GM12875 (cell line): ENCODE measurements at regions not wholly inside any gene's neighbourhood (a gene's known extent, or its start where the extent isn't known, plus 50 kb on each side); places are given as distances from the start of the nearest gene placed in this dataset.

Experiments
- H3K4me3 ChIP-seq: one replicate; pipeline ENCODE4 v1.5.1; 2011; ENCODE audit warnings: low read depth, low read length, control low read depth
- TF ChIP-seq, protein P1 (sequence below): IDR thresholded peaks from 2 replicates; pipeline ENCODE4 v1.5.1; 2011; ENCODE audit warnings: low read depth, mild to moderate bottlenecking, control low read depth, inconsistent platforms, low read length, moderate library complexity, borderline replicate concordance; ENCODE audit not compliant: insufficient read depth

DNA sequence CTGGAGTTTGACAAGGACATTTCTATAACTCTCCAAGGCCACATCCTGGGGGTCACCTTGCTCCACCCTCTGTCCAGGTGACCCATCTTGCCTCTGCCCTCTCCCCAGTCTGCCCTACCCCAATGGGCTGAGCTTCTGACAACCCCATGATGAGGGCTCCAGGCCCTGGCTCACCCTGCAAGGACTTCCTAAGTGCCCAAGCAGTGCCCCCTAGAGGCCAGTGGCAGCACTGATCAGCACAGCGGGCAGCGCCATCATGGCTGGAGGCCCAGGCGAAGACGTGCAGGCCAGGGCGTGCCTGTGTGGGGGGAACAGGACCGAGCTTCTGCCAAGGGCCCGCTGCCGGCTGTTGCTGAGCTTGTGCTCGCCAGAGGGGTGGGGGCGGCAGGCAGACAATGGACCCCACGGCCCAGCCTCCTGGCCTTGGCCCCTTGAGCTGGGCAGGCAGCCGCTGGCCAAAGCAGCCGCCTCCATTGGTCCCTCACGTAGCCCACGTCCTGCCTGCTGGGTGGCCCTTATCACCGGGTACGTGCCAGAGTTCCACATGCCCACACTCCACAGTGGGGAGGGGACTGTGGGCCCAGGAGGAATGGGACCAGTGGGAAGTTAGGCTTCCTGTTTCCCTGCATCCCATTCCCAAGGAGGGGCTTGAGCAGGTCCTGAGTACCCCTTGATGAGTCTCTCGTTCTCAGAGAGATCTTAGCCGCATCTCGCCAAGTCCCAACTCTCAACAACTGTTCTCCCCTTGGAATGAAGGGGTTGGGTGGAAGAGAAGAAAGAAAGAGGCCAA, 64.3 kb downstream of the MRPL14 start:
- TF ChIP-seq, protein P1, sequence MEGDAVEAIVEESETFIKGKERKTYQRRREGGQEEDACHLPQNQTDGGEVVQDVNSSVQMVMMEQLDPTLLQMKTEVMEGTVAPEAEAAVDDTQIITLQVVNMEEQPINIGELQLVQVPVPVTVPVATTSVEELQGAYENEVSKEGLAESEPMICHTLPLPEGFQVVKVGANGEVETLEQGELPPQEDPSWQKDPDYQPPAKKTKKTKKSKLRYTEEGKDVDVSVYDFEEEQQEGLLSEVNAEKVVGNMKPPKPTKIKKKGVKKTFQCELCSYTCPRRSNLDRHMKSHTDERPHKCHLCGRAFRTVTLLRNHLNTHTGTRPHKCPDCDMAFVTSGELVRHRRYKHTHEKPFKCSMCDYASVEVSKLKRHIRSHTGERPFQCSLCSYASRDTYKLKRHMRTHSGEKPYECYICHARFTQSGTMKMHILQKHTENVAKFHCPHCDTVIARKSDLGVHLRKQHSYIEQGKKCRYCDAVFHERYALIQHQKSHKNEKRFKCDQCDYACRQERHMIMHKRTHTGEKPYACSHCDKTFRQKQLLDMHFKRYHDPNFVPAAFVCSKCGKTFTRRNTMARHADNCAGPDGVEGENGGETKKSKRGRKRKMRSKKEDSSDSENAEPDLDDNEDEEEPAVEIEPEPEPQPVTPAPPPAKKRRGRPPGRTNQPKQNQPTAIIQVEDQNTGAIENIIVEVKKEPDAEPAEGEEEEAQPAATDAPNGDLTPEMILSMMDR, result peak; percentile 69
- no peak overlapping the region for H3K4me3 ChIP-seq

DNA sequence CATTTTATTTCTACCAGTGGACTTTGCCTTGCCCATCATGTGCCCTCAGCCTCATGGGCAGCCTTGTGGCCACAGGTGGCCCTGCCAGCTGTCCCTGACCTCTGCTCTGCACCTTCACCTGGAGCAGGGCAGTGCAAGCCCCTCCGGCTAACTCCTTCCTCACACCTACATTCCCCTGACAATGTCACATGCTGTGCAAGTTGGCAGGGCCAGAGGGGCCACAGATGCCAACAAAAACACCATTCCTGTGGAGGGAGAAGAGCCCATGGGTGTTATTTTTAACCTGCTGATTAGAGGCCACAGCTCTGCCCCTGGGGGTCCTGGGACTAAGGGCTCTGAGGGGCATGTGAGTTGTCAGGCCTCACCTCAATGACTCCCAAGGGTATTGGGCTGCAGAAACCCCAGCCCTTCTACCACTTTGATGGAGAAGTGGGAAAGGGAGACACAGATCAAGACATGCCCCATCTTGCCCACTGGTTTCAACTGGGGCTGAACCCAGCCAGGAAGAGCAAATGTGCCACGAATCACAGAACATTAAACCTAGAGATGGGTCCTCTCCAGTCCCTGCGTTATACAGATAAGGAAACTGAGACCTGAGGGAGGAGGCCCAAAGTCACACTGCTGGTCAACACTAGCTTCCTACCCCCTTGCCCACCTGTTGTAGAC, 65.0 kb downstream of the MRPL14 start:
- no peak overlapping the region for H3K4me3 ChIP-seq
- TF ChIP-seq, protein P1, result no peak

DNA sequence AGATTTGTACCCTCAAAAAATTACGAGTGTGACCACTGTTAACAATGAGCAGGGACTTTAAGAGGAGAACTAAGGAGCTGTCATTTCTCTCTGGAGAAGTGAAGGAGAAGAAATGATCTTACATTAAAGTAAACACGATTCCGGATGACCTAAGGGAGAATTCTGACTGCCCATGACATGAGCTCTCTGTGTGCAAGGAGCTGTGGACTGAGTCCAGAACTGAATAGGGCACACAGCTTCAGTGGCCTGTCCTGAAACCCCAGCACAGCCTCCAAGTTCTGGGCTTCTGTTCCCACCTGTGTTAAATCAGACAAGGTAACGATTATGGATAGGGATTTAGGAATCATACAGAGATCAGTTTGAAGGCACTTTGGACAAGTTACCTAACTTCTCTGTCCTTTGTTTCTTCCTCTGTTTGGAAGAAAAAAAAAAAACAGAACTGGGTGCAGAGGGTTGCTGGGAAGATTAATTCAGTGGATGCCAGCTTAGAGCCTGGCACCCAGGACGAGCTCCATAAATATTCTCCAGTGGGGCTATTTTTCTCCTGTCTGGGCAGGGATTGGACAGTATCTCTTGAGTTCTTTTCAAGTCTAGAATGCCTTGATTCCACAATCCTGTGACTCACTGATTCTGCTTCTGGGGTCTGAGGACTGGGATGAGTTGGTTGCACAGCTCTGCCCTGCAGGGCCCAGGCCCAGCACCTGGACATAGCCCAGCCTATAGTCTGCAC, 65.7 kb downstream of the MRPL14 start:
- TF ChIP-seq, protein P1, result no peak
- H3K4me3 ChIP-seq, result no peak overlapping the region

DNA sequence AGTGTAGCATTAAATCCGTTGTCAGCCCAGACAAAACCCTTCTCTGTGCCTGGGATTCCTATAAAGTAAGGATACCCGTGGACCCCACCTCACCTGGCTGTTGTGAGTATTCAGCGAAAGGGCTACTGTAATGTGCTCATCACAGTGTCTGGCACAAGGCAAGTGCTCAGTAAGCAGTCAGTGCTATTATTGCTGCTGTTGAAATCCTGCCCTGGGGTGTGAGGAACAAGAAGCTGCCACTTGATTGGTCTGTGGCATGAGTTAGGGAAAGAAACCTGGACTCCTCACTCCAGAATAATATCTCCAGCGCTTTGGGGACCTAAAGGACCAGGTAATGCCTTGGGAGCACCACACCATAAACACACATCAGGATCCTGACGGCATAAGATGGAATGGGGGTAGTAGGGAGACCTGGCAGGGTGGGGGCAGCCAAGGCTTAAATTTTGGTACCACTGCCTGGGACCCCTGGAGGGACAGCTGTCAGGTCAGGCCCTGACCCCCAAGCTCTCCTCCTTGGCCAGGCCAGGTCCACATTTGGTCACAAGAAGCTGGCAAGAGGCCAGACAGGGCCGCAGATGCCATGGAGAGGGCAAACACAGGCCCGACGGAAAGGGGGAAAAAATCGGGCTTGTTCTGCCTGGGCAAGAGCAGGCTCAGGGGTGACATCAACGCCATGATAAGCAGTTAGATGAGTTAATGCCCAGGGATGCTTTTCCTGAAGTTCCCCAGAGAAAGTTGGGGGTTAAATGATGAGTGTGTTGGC, 66.5 kb downstream of the MRPL14 start:
- H3K4me3 ChIP-seq, result no peak overlapping the region
- TF ChIP-seq, protein P1, result no peak

DNA sequence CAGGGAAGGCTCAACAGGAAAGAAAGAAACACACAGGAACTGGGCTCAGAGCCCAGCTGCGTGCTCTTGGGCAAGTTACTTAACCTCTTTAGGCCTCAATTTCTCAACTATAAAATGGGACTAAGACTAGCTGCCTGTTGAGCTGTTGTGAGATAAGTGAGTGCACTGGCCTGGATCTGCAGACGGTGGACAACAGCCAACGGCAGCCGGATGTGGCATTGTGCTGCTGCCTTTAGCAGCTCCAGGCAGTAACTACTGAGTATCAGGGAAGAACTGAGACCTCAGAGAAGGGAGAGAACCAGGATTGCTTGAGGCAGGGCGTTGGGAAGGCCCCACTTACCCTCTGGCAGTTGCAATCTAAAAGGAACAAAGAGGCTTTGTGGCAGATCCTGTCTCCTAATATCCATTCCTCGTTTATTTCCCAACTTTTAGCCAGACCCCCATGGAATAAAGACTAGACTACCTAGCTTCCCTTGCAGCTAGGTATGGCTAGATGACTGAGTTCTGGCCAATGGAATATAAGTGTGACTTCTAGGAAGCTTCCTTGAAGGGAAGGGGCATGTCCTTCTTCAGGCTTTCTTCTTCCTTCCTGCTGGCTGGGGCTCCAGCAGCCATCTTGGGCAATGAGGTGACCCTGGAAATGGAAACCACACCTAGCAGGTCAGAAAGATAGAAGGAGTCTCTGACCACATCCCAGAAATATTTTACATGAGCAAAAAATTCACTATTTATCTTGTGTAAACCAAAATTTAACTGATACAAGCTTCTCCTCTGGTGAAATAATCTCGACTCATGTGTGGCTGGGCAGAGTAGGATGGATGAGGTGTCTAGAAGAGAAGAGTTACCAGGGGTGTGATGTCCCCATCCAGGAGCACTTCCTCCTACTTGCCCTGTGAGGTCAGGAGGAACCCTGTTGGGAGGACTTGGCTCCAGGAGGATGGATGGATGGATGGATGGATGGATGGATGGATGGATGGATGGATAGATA, 67.6 kb downstream of the MRPL14 start:
- H3K4me3 ChIP-seq, result no peak overlapping the region

More for the DNA sequence above, 67.6 kb downstream of the MRPL14 start:
- TF ChIP-seq, protein P1, result no peak
